ENCODE measurements at regions not wholly inside any gene's neighbourhood (a gene's known extent, or its start where the extent isn't known, plus 50 kb on each side); places are given as distances from the start of the nearest gene placed in this dataset.
"Not testable (repeated sequence)": the region's sequence is repeated elsewhere in the genome, so short reads cannot be mapped to it uniquely, and the experiment has no call there.

- no peak overlapping the region for H3K27ac ChIP-seq (ENCODE audit: low read depth, low read length)
- POLR2A ChIA-PET, result no interaction called here
- CTCF ChIA-PET, result no interaction called here
- H3K9me3 ChIP-seq (ENCODE audit: control insufficient read depth, insufficient read depth, low read length), result peaks cover 6% of the 10 kb centered on the region
- no peak for DNase-seq (ENCODE audit: low read depth, low spot score)
- TF ChIP-seq CTCF (IDR thresholded peaks at IDR 0.05; ENCODE audit: low read depth, low read length), result no peak
- no peaks in the 10 kb centered on the region for H3K27me3 ChIP-seq (ENCODE audit: control insufficient read depth, insufficient read depth, low read length)
- H3K4me3 ChIP-seq (ENCODE audit: low read depth, low read length), result no peak overlapping the region
Observed at GRCh38 chr3:101913168-101913567, 63.9 kb downstream of the NFKBIZ start.

- H3K9me3 ChIP-seq (ENCODE audit: control insufficient read depth, insufficient read depth, low read length); H3K27ac ChIP-seq (ENCODE audit: low read depth, low read length); H3K4me3 ChIP-seq (ENCODE audit: low read depth, low read length); DNase-seq (ENCODE audit: low read depth, low spot score); H3K27me3 ChIP-seq (ENCODE audit: control insufficient read depth, insufficient read depth, low read length); POLR2A ChIA-PET: not testable (repeated sequence)
- CTCF ChIA-PET, result interaction anchor here (1.1 kb wide), 1 partner anchor 115 kb away, joined by 4 read pairs; no protein-coding TSS in a partner anchor
Observed at GRCh38 chr3:101917761-101918160, 68.4 kb downstream of the NFKBIZ start.

GRCh38 chr3:101922151-101922725 is 72.9 kb downstream of the NFKBIZ start:
- H3K27me3 ChIP-seq (ENCODE audit: control insufficient read depth, insufficient read depth, low read length); CTCF ChIA-PET; H3K9me3 ChIP-seq (ENCODE audit: control insufficient read depth, insufficient read depth, low read length); H3K4me3 ChIP-seq (ENCODE audit: low read depth, low read length); DNase-seq (ENCODE audit: low read depth, low spot score); H3K27ac ChIP-seq (ENCODE audit: low read depth, low read length); POLR2A ChIA-PET: not testable (repeated sequence)

GRCh38 chr3:101924621-101925020 is 75.3 kb downstream of the NFKBIZ start:
- H3K9me3 ChIP-seq (ENCODE audit: control insufficient read depth, insufficient read depth, low read length); H3K27me3 ChIP-seq (ENCODE audit: control insufficient read depth, insufficient read depth, low read length); POLR2A ChIA-PET; CTCF ChIA-PET; H3K4me3 ChIP-seq (ENCODE audit: low read depth, low read length); H3K27ac ChIP-seq (ENCODE audit: low read depth, low read length); DNase-seq (ENCODE audit: low read depth, low spot score): not testable (repeated sequence)

GRCh38 chr3:101925124-101925523 is 75.8 kb downstream of the NFKBIZ start:
- H3K27ac ChIP-seq (ENCODE audit: low read depth, low read length); CTCF ChIA-PET; H3K27me3 ChIP-seq (ENCODE audit: control insufficient read depth, insufficient read depth, low read length); H3K4me3 ChIP-seq (ENCODE audit: low read depth, low read length); POLR2A ChIA-PET; H3K9me3 ChIP-seq (ENCODE audit: control insufficient read depth, insufficient read depth, low read length); DNase-seq (ENCODE audit: low read depth, low spot score): not testable (repeated sequence)

GRCh38 chr3:101925564-101925963 is 76.2 kb downstream of the NFKBIZ start:
- no peaks in the 10 kb centered on the region for H3K9me3 ChIP-seq (ENCODE audit: control insufficient read depth, insufficient read depth, low read length)
- no peak for TF ChIP-seq CTCF (IDR thresholded peaks at IDR 0.05; ENCODE audit: low read depth, low read length)
- H3K27ac ChIP-seq (ENCODE audit: low read depth, low read length), result no peak overlapping the region
- ChIA-PET POLR2A (no interaction called here), CTCF (no interaction called here)
- H3K27me3 ChIP-seq (ENCODE audit: control insufficient read depth, insufficient read depth, low read length), result no peaks in the 10 kb centered on the region
- no peak overlapping the region for H3K4me3 ChIP-seq (ENCODE audit: low read depth, low read length)
- no peak for DNase-seq (ENCODE audit: low read depth, low spot score)

- ChIA-PET POLR2A (no interaction called here), CTCF (interaction anchor here (0.7 kb wide), 1 partner anchor 303 kb away, joined by 10 read pairs; no protein-coding TSS in a partner anchor)
- DNase-seq (ENCODE audit: low read depth, low spot score), result no peak
- no peak for TF ChIP-seq CTCF (IDR thresholded peaks at IDR 0.05; ENCODE audit: low read depth, low read length)
- H3K9me3 ChIP-seq (ENCODE audit: control insufficient read depth, insufficient read depth, low read length), result no peaks in the 10 kb centered on the region
- no peak overlapping the region for H3K27ac ChIP-seq (ENCODE audit: low read depth, low read length)
- H3K27me3 ChIP-seq (ENCODE audit: control insufficient read depth, insufficient read depth, low read length), result no peaks in the 10 kb centered on the region
- H3K4me3 ChIP-seq (ENCODE audit: low read depth, low read length), result no peak overlapping the region
Observed at GRCh38 chr3:101926594-101927105, 77.3 kb downstream of the NFKBIZ start.

Measured in AG04450 (cell line).